Activated naive CD4-positive, alpha-beta T cell treated with anti-CD3 and anti-CD28 coated beads, Interleukin-2, amount 10 ng/mL, durations not matched to agents 7 days and 5 days (primary cell): ENCODE measurements at regions not wholly inside any gene's neighbourhood (a gene's known extent, or its start where the extent isn't known, plus 50 kb on each side); places are given as distances from the start of the nearest gene placed in this dataset.
"Not testable (repeated sequence)": the region's sequence is repeated elsewhere in the genome, so short reads cannot be mapped to it uniquely, and the experiment has no call there.

Source experiments
- CTCF ChIA-PET: fragments of 350-600 bp; sonication (Branson Sonifier 250); formaldehyde crosslinking; loops from one replicate; lab custom pipeline; 2021; ENCODE audit warnings: antibody characterized with exemption; lab: Charles Lee
- DNase-seq: peaks from one replicate; pipeline ENCODE4 v3.0.0-alpha.2; 2020
- H3K27ac Mint-ChIP-seq: one replicate; pipeline ENCODE4 v1.8.0; 2021; ENCODE audit warnings: mild to moderate bottlenecking, moderate library complexity, mixed read lengths
- H3K27me3 Mint-ChIP-seq: one replicate; pipeline ENCODE4 v1.8.0; 2021; ENCODE audit warnings: mild to moderate bottlenecking, mixed read lengths
- H3K36me3 Mint-ChIP-seq: one replicate; pipeline ENCODE4 v1.8.0; 2021; ENCODE audit warnings: mixed read lengths
- H3K4me1 Mint-ChIP-seq: one replicate; pipeline ENCODE4 v1.8.0; 2021; ENCODE audit warnings: mixed read lengths
- H3K4me3 Mint-ChIP-seq: one replicate; pipeline ENCODE4 v1.8.0; 2021; ENCODE audit warnings: mild to moderate bottlenecking, moderate library complexity, mixed read lengths
- H3K9me3 Mint-ChIP-seq: one replicate; pipeline ENCODE4 v1.8.0; 2021; ENCODE audit warnings: mixed read lengths

DNA sequence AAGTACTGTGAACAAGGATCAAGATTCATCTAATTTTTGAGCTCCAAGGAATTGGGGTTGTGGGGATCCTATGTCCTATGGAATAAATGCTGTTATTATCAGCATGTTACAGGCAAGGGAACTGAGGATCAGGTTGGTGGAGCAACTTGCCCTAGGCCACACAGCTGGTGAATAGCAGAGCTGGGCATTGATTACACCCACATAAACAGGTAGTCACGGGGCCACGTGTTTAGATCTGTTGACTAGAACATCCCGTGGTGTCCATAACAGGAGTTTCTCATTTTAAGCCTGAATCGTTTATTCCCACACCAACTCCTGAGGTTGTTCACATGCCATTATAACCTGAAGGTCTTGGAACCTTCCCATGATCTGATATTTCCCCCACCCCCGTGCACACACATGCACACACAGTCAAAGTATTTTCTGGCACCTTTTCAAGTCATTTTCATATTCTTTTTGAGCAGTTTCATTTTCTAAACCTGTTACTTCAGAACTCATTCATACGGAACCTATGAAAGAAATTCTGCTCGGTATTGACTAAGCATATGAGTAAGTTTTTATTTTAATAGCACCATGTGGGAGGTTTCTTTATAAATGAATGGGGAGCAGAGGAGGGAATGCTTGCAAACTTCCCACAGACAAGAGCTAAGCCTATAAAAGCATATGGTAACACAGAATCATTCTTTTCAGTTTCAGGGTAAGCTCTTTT is 338.1 kb downstream of the ANAPC1 start:
- H3K27me3 Mint-ChIP-seq, H3K36me3 Mint-ChIP-seq, H3K27ac Mint-ChIP-seq, H3K4me3 Mint-ChIP-seq, DNase-seq, H3K9me3 Mint-ChIP-seq, CTCF ChIA-PET: not testable (repeated sequence)
- H3K4me1 Mint-ChIP-seq = peaks cover 11% of the 10 kb centered on the region

- not testable (repeated sequence) for H3K4me3 Mint-ChIP-seq, H3K9me3 Mint-ChIP-seq
Observed at GRCh38 chr2:111546578-111546977, 337.4 kb downstream of the ANAPC1 start.

GRCh38 chr2:111549174-111549573 is 334.8 kb downstream of the ANAPC1 start:
- H3K27ac Mint-ChIP-seq, H3K36me3 Mint-ChIP-seq, H3K27me3 Mint-ChIP-seq, H3K4me3 Mint-ChIP-seq, DNase-seq, H3K4me1 Mint-ChIP-seq, CTCF ChIA-PET, H3K9me3 Mint-ChIP-seq: not testable (repeated sequence)

More at GRCh38 chr2:111546578-111546977, 337.4 kb downstream of the ANAPC1 start:
- H3K27me3 Mint-ChIP-seq, H3K36me3 Mint-ChIP-seq, CTCF ChIA-PET, H3K27ac Mint-ChIP-seq, DNase-seq: not testable (repeated sequence)
- H3K4me1 Mint-ChIP-seq = peaks cover 10% of the 10 kb centered on the region

DNA sequence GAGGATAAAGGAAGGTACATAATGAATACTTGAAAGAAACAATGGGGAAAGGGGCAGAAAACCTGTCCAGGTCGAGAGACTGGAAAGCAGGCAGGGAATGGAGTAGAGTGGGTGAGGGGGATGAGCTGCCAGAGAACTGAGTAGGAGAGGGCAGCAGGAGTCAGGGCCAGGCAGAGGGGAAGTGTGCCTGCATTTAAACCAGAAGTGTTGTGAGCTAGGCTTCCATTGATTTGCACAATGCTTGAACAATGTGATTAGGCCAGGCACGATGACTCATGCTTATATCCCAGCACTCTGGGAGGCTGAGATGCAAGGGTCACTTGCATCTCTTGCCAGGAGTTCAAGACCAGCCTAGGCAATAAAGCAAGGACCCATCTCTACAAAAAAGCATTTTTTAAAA is 332.6 kb downstream of the ANAPC1 start:
- H3K4me3 Mint-ChIP-seq, DNase-seq, H3K27me3 Mint-ChIP-seq, H3K9me3 Mint-ChIP-seq, H3K4me1 Mint-ChIP-seq, H3K27ac Mint-ChIP-seq, CTCF ChIA-PET, H3K36me3 Mint-ChIP-seq: not testable (repeated sequence)

DNA sequence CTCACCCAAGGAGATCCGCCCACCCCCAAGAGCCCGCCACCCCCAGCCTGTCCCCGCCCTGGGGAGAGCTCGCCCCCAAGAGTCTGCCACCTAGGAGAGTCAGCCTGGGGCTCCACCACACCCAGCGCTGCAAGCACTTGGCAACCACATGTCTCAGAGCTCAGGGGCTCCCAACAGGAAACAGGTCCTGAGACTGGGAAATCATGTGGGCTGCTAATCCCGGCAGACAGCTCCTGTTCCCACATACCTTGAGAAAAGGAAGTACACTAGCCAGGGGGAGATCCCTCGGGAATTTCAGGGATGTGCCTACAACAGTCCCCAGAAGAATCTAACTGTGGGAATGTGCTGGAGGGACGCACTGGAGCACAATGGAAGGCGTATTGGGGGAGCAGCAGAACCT is 331.4 kb downstream of the ANAPC1 start:
- CTCF ChIA-PET, H3K36me3 Mint-ChIP-seq, H3K4me1 Mint-ChIP-seq, H3K27ac Mint-ChIP-seq, H3K4me3 Mint-ChIP-seq, DNase-seq, H3K27me3 Mint-ChIP-seq, H3K9me3 Mint-ChIP-seq: not testable (repeated sequence)

GRCh38 chr2:111559301-111559700 is 324.7 kb downstream of the ANAPC1 start:
- H3K9me3 Mint-ChIP-seq, H3K27ac Mint-ChIP-seq, H3K36me3 Mint-ChIP-seq, CTCF ChIA-PET, H3K4me1 Mint-ChIP-seq, H3K4me3 Mint-ChIP-seq, DNase-seq: not testable (repeated sequence)
- peaks cover 13% of the 10 kb centered on the region for H3K27me3 Mint-ChIP-seq

DNA sequence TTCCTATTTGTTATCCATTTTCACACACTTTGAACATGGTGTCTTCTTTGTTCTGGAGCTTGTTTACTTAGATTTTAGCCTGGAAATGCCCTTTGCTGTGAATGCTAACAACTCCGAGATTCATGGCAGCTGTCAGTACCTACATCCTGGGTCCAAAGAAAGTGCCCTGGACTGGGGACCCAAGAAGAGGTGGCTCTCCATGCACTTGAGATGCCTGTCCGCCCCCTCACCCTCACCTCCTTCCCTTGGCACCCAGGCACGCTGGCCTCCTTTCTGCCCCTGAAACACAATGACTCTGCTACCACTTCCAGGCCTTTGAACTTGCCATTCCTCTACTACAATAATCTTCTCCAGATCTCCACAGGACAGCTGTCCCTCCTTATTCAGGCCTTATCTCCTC is 324.2 kb downstream of the ANAPC1 start:
- H3K27me3 Mint-ChIP-seq = peaks cover 13% of the 10 kb centered on the region
- DNase-seq, H3K27ac Mint-ChIP-seq, CTCF ChIA-PET, H3K4me3 Mint-ChIP-seq, H3K9me3 Mint-ChIP-seq, H3K36me3 Mint-ChIP-seq, H3K4me1 Mint-ChIP-seq: not testable (repeated sequence)

GRCh38 chr2:111566068-111566467 is 317.9 kb downstream of the ANAPC1 start:
- H3K4me3 Mint-ChIP-seq, H3K36me3 Mint-ChIP-seq, DNase-seq, H3K9me3 Mint-ChIP-seq, H3K27ac Mint-ChIP-seq, H3K27me3 Mint-ChIP-seq, CTCF ChIA-PET: not testable (repeated sequence)
- peaks cover 14% of the 10 kb centered on the region for H3K4me1 Mint-ChIP-seq

- H3K27ac Mint-ChIP-seq, H3K4me3 Mint-ChIP-seq, DNase-seq, H3K27me3 Mint-ChIP-seq, H3K36me3 Mint-ChIP-seq, H3K9me3 Mint-ChIP-seq, CTCF ChIA-PET: not testable (repeated sequence)
- H3K4me1 Mint-ChIP-seq = peaks cover 14% of the 10 kb centered on the region
Observed at GRCh38 chr2:111567233-111567632, 316.8 kb downstream of the ANAPC1 start.

GRCh38 chr2:111569356-111570199 is 314.4 kb downstream of the ANAPC1 start:
- H3K9me3 Mint-ChIP-seq, H3K27me3 Mint-ChIP-seq, CTCF ChIA-PET, H3K36me3 Mint-ChIP-seq, DNase-seq, H3K27ac Mint-ChIP-seq, H3K4me3 Mint-ChIP-seq: not testable (repeated sequence)
- H3K4me1 Mint-ChIP-seq = peaks cover 14% of the 10 kb centered on the region

DNA sequence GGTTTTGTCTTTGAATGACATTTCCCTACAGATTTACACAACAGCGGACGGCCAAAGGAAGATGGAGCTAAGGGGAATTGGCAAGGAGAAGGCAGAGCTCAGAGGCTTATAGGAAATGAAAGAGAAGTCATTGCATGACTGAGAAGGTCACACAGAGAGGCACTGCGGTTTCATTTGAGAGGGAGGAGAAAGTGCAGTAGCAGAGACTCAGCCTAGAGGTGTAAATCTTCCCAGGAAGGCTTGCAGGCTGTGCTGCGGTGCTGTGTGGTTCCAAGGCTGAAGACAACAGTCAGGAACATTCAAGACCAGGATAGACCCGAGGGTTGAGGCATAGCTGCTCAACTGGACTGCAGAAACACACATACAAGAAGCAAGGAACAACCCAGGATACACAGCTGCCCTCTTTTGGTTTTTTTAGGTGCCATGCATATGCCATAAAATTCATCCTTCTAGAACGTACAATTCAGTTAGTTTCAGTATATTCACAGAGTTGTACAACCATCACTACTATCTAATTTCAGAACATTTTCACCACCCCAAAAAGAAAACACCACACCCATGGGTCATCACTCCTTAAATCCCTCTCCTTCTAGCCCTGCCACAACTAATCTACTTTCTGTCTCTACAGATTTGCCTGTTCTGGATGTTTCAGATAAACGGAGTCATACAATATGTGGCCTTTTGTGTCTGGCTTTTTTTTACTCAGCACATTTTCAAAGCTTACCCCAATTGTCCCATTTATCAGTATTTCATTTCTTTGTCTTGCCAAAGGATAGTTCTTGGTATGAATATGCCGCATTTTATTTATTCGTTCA is 313.5 kb downstream of the ANAPC1 start:
- peaks cover 11% of the 10 kb centered on the region for H3K27me3 Mint-ChIP-seq
- peaks cover 14% of the 10 kb centered on the region for H3K4me1 Mint-ChIP-seq
- CTCF ChIA-PET, H3K27ac Mint-ChIP-seq, DNase-seq, H3K36me3 Mint-ChIP-seq, H3K9me3 Mint-ChIP-seq: not testable (repeated sequence)
- H3K4me3 Mint-ChIP-seq = peak overlapping the region; percentile 27

DNA sequence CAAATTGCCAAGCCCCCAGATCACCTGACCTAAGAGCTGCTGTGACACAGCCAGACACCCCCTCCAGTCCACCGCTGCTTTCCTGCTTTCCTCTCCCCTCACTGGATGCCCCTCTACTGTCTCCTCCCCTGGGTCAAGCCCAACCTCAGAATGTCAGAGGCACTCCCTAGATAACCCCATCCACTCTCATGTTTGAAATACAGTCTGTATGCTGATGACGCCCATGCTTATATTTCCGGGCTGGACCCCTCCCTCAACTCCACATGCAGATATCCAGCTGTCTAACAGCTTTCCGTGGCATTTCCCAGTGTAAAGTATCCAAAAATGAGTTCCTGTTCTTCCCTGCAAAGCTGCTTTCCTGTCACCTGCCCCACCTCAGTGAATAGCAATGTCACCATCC is 309.2 kb downstream of the ANAPC1 start:
- H3K9me3 Mint-ChIP-seq, H3K36me3 Mint-ChIP-seq, H3K27ac Mint-ChIP-seq, H3K4me3 Mint-ChIP-seq, CTCF ChIA-PET, DNase-seq: not testable (repeated sequence)
- H3K27me3 Mint-ChIP-seq = peaks cover 16% of the 10 kb centered on the region
- H3K4me1 Mint-ChIP-seq = peaks cover 11% of the 10 kb centered on the region

DNA sequence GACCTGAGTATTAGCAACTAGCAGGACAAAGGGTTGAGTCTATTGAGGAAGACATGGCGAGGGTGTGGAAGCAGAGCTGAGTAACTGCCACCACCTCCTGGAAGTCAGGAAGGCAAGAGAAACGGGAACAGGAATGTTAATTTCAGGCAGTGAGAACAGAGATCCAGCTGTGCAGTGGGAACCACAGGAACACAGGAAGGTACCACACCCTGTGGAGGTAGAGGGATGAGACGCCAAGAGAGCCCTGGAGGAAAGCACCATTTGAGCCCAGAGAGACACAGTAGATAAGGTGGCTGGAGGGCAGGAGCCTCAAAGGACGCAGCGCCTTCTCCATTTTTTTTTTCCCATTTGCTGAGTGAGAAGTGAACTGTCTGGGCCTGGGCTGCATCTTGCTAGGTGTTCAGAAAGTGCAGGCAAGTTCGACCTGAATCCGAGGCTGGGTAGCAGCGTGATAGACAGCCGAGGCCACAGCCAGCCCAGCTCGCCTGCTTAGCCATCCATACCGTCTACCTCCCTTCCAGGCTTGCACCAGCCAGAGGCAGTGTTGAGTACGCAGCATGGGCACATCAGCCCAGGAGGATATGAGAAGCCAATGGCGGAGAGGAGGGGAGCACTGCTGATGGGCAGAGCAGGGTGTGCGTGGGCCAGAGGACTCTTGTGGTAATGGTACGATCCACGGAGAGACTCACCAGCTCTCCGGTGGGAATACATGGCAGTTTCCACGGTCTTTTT is 306.7 kb downstream of the ANAPC1 start:
- H3K4me3 Mint-ChIP-seq, H3K9me3 Mint-ChIP-seq, H3K27me3 Mint-ChIP-seq, H3K4me1 Mint-ChIP-seq, H3K27ac Mint-ChIP-seq, H3K36me3 Mint-ChIP-seq, CTCF ChIA-PET, DNase-seq: not testable (repeated sequence)
